ENCODE measurements at regions not wholly inside any gene's neighbourhood (a gene's known extent, or its start where the extent isn't known, plus 50 kb on each side); places are given as distances from the start of the nearest gene placed in this dataset.

DNA sequence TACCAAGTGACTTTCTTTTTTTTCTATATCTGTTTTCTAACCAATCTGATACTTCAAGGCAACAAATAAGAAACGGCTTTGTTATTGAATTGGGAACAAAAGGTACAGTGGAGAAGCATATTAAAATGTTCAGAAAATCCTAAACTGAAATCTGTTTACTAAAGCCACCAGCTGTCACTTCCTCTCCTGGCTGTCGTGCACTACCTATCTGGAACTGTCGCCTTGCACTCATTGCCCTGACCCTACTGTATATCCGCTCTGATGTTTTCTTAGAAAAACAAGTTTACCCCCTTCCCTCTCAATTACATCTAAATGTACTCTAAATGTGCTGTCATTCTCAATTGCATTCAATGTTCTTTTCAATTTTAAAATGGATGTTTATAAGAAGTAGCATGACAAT is 439.8 kb upstream of the ARRDC4 start:
- no peak overlapping the region for H3K4me3 Mint-ChIP-seq
- H3K36me3 Mint-ChIP-seq (ENCODE audit: low read depth) = no peaks in the 10 kb centered on the region
- H3K27me3 Mint-ChIP-seq (ENCODE audit: low read depth) = no peaks in the 10 kb centered on the region
- no peak overlapping the region for H3K27ac Mint-ChIP-seq
- no peaks in the 10 kb centered on the region for H3K9me3 Mint-ChIP-seq
- no peaks in the 10 kb centered on the region for H3K4me1 Mint-ChIP-seq (ENCODE audit: low read depth)

GRCh38 chr15:97521381-97522285 is 438.9 kb upstream of the ARRDC4 start:
- Mint-ChIP-seq H3K27me3 (ENCODE audit: low read depth) (no peaks in the 10 kb centered on the region), H3K9me3 (no peaks in the 10 kb centered on the region), H3K4me1 (ENCODE audit: low read depth) (no peaks in the 10 kb centered on the region), H3K36me3 (ENCODE audit: low read depth) (no peaks in the 10 kb centered on the region), H3K27ac (no peak overlapping the region), H3K4me3 (no peak overlapping the region)

DNA sequence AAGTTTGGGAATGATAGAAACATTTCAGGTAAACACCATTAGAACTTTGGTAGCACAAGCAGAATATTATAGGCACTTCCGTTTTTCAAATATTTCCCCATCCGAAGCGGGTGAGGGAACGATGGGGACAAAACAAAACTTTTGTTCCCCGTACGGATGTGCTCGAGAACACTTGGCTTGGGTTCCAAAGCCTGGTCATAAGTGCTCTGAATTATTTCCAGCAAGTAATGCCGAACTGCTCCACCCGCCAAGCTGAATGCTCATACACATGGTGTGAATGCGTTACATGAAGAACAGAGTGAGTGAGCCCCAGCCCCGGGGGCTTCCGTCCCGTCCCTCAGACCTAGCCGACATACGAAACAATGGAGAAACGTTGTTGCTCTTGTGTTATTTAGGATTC is 438.2 kb upstream of the ARRDC4 start:
- Mint-ChIP-seq H3K36me3 (ENCODE audit: low read depth) (no peaks in the 10 kb centered on the region), H3K27me3 (ENCODE audit: low read depth) (no peaks in the 10 kb centered on the region), H3K9me3 (no peaks in the 10 kb centered on the region), H3K4me3 (no peak overlapping the region), H3K4me1 (ENCODE audit: low read depth) (no peaks in the 10 kb centered on the region), H3K27ac (no peak overlapping the region)

- Mint-ChIP-seq H3K27me3 (ENCODE audit: low read depth) (no peaks in the 10 kb centered on the region), H3K4me3 (no peak overlapping the region), H3K9me3 (no peaks in the 10 kb centered on the region), H3K36me3 (ENCODE audit: low read depth) (no peaks in the 10 kb centered on the region), H3K4me1 (ENCODE audit: low read depth) (no peaks in the 10 kb centered on the region), H3K27ac (no peak overlapping the region)
Observed at GRCh38 chr15:97525809-97526208, 434.7 kb upstream of the ARRDC4 start.

DNA sequence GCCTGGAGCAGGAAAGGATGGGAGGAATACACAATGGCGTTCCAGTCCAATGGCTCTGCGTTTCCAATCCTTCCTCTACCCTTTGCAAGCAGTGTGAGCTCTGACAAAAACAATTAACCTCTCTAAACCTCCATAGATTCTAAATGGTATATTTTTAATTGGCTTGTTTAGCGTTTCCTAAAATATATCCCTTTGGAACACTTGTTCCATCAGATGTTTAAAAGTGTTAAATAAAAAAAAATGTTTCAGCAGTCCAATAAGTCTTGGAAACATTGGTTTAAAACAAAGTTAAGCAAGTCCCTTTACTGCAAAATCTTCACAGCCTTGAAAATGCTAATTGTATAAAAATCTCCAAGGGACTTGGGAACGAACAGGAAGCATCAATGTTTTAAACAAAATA is 432.3 kb upstream of the ARRDC4 start:
- Mint-ChIP-seq H3K4me1 (ENCODE audit: low read depth) (no peaks in the 10 kb centered on the region), H3K27me3 (ENCODE audit: low read depth) (no peaks in the 10 kb centered on the region), H3K36me3 (ENCODE audit: low read depth) (no peaks in the 10 kb centered on the region), H3K9me3 (no peaks in the 10 kb centered on the region), H3K4me3 (no peak overlapping the region), H3K27ac (no peak overlapping the region)

DNA sequence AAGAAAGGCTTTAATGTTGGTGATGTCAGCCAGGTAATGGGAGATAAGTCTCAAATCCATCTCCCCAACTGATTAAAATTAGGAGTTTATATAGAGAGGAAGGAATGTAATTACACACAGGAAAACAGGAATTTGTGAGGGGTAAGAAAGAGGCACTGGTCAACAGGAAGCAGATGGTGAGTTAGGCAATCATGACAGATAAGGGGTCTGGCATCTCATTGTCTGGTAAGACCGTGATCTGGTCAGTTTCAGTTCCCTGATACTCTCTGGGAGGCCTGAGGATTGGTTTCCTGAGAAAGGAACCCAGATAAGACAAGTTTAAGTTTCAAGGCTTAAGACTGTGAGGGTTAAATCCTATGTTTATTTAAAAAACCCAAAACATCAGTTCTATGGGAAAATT is 414.7 kb upstream of the ARRDC4 start:
- Mint-ChIP-seq H3K4me3 (no peak overlapping the region), H3K27ac (no peak overlapping the region), H3K27me3 (ENCODE audit: low read depth) (no peaks in the 10 kb centered on the region), H3K9me3 (peaks cover 18% of the 10 kb centered on the region), H3K36me3 (ENCODE audit: low read depth) (no peaks in the 10 kb centered on the region), H3K4me1 (ENCODE audit: low read depth) (no peaks in the 10 kb centered on the region)

DNA sequence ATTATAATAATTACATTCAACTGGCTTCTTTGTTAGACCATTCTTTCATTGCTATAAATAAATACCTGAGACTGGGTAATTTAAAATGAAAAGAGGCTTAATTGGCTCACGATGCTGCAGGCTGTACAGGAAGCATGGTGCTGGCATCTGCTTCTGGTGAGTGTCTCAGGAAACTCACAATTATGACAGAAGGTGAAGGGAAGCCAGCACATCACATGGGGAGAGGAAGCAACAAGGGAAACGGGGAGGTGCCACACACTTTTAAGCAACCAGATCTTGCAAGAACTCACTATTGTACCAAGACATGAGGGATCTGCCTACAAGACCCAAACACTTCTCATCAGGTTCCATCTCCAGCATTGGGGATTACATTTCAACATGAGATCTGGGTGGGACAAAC is 413.1 kb upstream of the ARRDC4 start:
- Mint-ChIP-seq H3K36me3 (ENCODE audit: low read depth) (no peaks in the 10 kb centered on the region), H3K4me3 (no peak overlapping the region), H3K27me3 (ENCODE audit: low read depth) (no peaks in the 10 kb centered on the region), H3K4me1 (ENCODE audit: low read depth) (no peaks in the 10 kb centered on the region), H3K9me3 (peaks cover 18% of the 10 kb centered on the region), H3K27ac (no peak overlapping the region)

- Mint-ChIP-seq H3K36me3 (ENCODE audit: low read depth) (no peaks in the 10 kb centered on the region), H3K27ac (no peak overlapping the region), H3K27me3 (ENCODE audit: low read depth) (no peaks in the 10 kb centered on the region), H3K9me3 (peaks cover 7% of the 10 kb centered on the region), H3K4me3 (no peak overlapping the region), H3K4me1 (ENCODE audit: low read depth) (no peaks in the 10 kb centered on the region)
Observed at GRCh38 chr15:97561529-97561928, 399.0 kb upstream of the ARRDC4 start.

GRCh38 chr15:97563516-97563915 is 397.0 kb upstream of the ARRDC4 start:
- Mint-ChIP-seq H3K4me1 (ENCODE audit: low read depth) (no peaks in the 10 kb centered on the region), H3K27ac (no peak overlapping the region), H3K9me3 (peaks cover 4% of the 10 kb centered on the region), H3K27me3 (ENCODE audit: low read depth) (no peaks in the 10 kb centered on the region), H3K4me3 (no peak overlapping the region), H3K36me3 (ENCODE audit: low read depth) (no peaks in the 10 kb centered on the region)

DNA sequence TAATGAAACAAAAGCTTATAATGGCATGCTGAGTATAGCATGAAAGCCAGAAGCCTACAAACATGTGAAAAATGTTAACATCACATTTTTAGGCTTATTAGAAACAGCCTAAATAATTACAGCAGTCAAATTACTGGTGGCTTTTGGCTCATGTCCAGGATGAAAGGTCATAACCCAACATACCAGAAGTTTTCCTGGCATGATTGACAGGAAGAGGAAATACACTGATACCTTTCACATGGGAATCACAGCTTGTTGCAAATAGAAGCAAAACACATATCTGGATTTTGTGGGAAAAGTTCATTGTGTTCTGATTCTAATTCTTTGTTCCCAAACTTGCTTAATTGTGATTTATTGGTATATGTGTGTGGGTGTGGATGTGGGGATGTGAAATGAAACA is 393.5 kb upstream of the ARRDC4 start:
- no peak overlapping the region for H3K27ac Mint-ChIP-seq
- no peaks in the 10 kb centered on the region for H3K36me3 Mint-ChIP-seq (ENCODE audit: low read depth)
- no peaks in the 10 kb centered on the region for H3K27me3 Mint-ChIP-seq (ENCODE audit: low read depth)
- H3K4me1 Mint-ChIP-seq (ENCODE audit: low read depth) = no peaks in the 10 kb centered on the region
- peaks cover 6% of the 10 kb centered on the region for H3K9me3 Mint-ChIP-seq
- H3K4me3 Mint-ChIP-seq = no peak overlapping the region

DNA sequence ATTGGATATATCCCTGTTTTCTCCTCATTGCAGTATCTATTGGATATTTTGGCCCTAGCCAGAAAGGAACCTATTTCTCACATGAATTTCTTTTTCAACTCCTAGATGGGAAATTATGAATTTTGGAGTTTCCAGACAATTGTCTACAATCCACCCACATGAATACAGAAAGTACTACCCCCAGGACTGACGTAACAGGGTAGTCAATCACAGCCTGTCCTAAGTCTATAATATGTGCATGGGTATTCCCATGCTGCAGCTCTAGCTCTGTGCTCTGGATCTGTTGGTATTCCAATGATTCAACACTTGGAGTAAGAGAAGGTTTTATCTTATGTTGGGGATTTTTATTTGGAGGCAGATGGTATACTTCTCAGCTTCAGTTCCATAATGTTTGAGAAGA is 393.1 kb upstream of the ARRDC4 start:
- Mint-ChIP-seq H3K27ac (no peak overlapping the region), H3K36me3 (ENCODE audit: low read depth) (no peaks in the 10 kb centered on the region), H3K27me3 (ENCODE audit: low read depth) (no peaks in the 10 kb centered on the region), H3K4me3 (no peak overlapping the region), H3K9me3 (peaks cover 6% of the 10 kb centered on the region), H3K4me1 (ENCODE audit: low read depth) (no peaks in the 10 kb centered on the region)

GRCh38 chr15:97576929-97577645 is 383.4 kb upstream of the ARRDC4 start:
- no peaks in the 10 kb centered on the region for H3K27me3 Mint-ChIP-seq (ENCODE audit: low read depth)
- no peaks in the 10 kb centered on the region for H3K4me1 Mint-ChIP-seq (ENCODE audit: low read depth)
- H3K9me3 Mint-ChIP-seq = peaks cover 18% of the 10 kb centered on the region
- H3K36me3 Mint-ChIP-seq (ENCODE audit: low read depth) = no peaks in the 10 kb centered on the region
- no peak overlapping the region for H3K27ac Mint-ChIP-seq
- no peak overlapping the region for H3K4me3 Mint-ChIP-seq

DNA sequence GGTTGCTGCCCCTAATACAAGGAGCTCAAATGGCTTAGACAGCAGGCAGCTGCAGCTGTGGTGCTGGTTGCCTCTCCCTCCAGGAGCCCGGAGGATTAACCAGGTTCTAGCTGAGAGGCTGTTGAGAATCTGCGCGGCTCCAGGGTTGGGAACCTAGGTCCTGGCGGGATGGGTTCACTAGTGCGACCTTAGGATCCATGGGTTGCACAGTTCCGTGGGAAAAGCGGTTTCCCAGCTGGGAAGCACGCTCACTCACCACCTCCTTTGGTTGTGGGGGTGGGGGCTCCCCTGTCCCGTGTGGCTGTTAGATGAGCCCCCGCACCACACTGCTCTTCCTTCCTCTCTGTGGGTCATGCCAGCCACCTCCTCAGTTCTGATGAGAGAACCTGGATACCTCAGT is 375.1 kb upstream of the ARRDC4 start:
- Mint-ChIP-seq H3K4me3 (no peak overlapping the region), H3K36me3 (ENCODE audit: low read depth) (no peaks in the 10 kb centered on the region), H3K27me3 (ENCODE audit: low read depth) (no peaks in the 10 kb centered on the region), H3K9me3 (peaks cover 16% of the 10 kb centered on the region), H3K4me1 (ENCODE audit: low read depth) (no peaks in the 10 kb centered on the region), H3K27ac (no peak overlapping the region)

DNA sequence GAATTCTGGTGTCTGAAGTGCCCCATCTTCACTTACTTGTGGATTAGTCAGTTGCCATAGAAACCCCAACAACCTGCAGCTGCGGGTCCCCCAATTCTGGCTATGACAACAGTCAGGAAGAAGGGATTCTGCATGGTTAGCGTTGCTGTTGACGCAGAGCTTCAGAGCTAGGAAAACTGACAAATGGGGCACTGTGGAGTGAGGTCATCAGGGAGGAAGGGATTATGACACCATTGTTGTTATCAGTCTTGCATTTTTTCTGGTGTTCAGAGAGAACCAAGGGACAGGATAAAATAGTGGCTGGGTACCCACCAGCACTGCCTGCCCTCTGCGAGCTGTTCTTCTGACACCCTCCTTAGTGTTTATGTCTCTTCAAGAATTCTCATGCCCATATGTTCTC is 367.7 kb upstream of the ARRDC4 start:
- no peak overlapping the region for H3K4me3 Mint-ChIP-seq
- H3K27me3 Mint-ChIP-seq (ENCODE audit: low read depth) = no peaks in the 10 kb centered on the region

DNA sequence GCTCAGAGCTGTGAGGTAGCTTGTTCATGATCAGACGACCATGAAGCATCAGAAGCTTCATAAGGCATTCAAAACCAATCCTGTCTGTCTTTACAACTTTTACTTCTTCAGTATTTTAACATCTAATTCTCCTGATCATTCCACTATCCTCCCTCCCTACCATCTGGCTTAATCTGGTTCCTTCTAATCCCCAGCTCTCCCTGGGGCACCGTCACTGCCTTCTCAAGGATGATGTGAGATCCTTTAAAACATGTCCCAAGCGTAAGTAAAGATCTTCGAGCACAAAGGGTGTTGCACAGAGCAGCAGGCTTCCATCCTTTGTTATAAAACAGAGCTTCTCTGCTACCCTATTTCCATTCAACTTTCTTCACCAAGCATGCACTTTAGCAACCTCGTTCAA is 362.7 kb upstream of the ARRDC4 start:
- H3K27me3 Mint-ChIP-seq (ENCODE audit: low read depth) = no peaks in the 10 kb centered on the region
- no peak overlapping the region for H3K27ac Mint-ChIP-seq
- H3K36me3 Mint-ChIP-seq (ENCODE audit: low read depth) = no peaks in the 10 kb centered on the region
- H3K4me3 Mint-ChIP-seq = no peak overlapping the region
- H3K9me3 Mint-ChIP-seq = peaks cover 3% of the 10 kb centered on the region
- H3K4me1 Mint-ChIP-seq (ENCODE audit: low read depth) = no peaks in the 10 kb centered on the region

More for the DNA sequence above, 367.7 kb upstream of the ARRDC4 start:
- Mint-ChIP-seq H3K4me1 (ENCODE audit: low read depth) (no peaks in the 10 kb centered on the region), H3K36me3 (ENCODE audit: low read depth) (no peaks in the 10 kb centered on the region), H3K27ac (no peak overlapping the region), H3K9me3 (peaks cover 2% of the 10 kb centered on the region)
